ENCODE measurements at regions not wholly inside any gene's neighbourhood (a gene's known extent, or its start where the extent isn't known, plus 50 kb on each side); places are given as distances from the start of the nearest gene placed in this dataset.

GRCh38 chr5:36364473-36364872, 62.8 kb upstream of the RANBP3L start:
- TF ChIP-seq POLR2A (IDR thresholded peaks at IDR 0.05) (no peak), CTCF (IDR thresholded peaks at IDR 0.05) (no peak)

Data from tibial nerve (tissue), 3 donors.